ENCODE measurements at regions not wholly inside any gene's neighbourhood (a gene's known extent, or its start where the extent isn't known, plus 50 kb on each side); places are given as distances from the start of the nearest gene placed in this dataset.

DNA sequence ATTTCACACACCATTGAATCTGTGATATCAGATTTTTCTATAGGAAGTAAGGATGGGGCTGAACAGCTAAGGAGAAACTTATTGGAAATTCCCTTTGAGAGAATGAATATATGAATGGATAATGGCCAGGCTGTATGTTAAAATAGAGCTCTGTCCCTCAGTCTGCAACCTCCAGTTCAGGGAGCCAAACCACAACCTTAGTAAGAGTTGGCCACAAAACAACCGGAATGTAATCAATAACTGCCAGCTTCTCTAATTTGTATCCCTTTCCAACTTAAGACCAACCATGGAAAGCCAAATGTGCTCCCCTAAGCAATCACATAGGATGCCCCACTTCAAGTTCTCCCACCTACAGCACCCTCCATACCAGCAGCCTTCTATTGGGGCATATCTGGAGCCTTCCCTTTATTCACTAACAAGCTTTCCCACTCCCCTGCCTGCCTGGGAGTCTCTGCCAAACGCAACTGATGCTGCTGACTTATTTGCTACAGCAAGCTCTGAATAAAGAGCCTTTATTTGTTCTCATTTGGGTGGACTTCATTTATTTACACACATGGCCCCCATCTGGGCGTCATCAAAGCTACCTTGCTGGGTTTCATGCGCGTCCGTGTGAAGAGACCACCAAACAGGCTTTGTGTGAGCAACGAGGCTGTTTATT is 75.4 kb upstream of the LARS2 start:
- H3K79me2 ChIP-seq (ENCODE audit: control insufficient read depth, insufficient read depth, low read length, unreplicated experiment): no peaks in the 10 kb centered on the region
- H2AFZ ChIP-seq (ENCODE audit: low read length, unreplicated experiment): no peak overlapping the region
- no peak overlapping the region for H3K4me3 ChIP-seq (ENCODE audit: low read depth, low read length)
- peaks cover 65% of the 10 kb centered on the region for H3K27me3 ChIP-seq (ENCODE audit: insufficient read depth, low read length)
- H3K4me1 ChIP-seq (ENCODE audit: control insufficient read depth, insufficient read depth, low read length, unreplicated experiment): no peaks in the 10 kb centered on the region
- no peaks in the 10 kb centered on the region for H3K36me3 ChIP-seq (ENCODE audit: insufficient read depth, low read length)
- H3K27ac ChIP-seq (ENCODE audit: low read depth, low read length): no peak overlapping the region

DNA sequence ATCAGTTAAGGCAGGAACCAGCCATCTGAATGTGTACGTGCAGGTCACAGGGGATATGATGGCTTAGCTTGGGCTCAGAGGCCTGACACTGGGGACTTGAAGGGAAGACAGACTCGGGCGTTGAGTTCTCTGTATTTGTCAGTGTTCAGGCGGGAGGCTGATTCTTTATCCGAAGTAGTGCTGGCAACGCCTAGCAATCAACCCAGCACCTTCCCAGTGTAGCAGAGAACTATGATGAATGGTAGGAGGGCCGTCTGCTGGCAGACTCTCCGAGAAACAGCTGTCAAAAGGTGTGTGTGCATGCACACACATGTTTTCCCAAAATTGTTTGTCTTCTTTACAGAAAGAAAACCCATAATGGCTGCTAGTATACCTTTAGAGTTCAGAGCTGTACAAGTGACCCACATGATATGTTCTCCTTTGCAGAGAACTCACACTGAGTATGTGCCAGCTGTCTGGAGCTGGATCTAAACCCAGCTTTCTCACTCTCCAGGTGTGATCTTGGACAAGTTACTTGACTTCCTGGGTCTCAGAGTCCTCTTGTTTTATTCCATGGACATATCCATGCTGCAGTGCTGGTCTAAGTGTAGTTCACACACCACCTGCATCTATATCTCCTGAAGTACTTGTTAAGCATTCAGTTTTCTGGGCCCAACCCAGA is 74.5 kb upstream of the LARS2 start:
- Histone ChIP-seq H3K27ac (ENCODE audit: low read depth, low read length) (no peak overlapping the region), H3K36me3 (ENCODE audit: insufficient read depth, low read length) (no peaks in the 10 kb centered on the region), H2AFZ (ENCODE audit: low read length, unreplicated experiment) (no peak overlapping the region), H3K4me3 (ENCODE audit: low read depth, low read length) (no peak overlapping the region), H3K79me2 (ENCODE audit: control insufficient read depth, insufficient read depth, low read length, unreplicated experiment) (no peaks in the 10 kb centered on the region), H3K4me1 (ENCODE audit: control insufficient read depth, insufficient read depth, low read length, unreplicated experiment) (no peaks in the 10 kb centered on the region), H3K27me3 (ENCODE audit: insufficient read depth, low read length) (peaks cover 60% of the 10 kb centered on the region)

DNA sequence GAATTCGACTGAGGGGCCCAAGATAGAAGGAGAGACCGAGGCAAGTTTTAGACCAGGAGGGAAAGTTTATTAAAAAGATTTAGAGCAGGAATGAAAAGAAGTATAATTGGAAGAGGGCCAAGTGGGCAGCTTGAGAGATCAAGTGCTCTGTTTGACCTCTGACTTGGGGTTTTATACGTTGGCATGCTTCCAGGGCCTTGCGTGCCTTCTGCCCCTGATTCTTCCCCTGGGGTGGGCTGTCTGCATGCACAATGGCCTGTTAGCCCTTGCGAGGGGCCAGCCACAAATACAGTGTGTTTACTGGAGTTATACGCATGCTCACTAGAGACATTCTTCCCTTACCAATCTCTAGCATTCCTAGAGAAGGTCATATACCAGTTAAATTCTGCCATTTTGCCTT is 70.7 kb upstream of the LARS2 start:
- no peaks in the 10 kb centered on the region for H3K4me1 ChIP-seq (ENCODE audit: control insufficient read depth, insufficient read depth, low read length, unreplicated experiment)
- no peak overlapping the region for H3K27ac ChIP-seq (ENCODE audit: low read depth, low read length)
- H3K79me2 ChIP-seq (ENCODE audit: control insufficient read depth, insufficient read depth, low read length, unreplicated experiment): no peaks in the 10 kb centered on the region
- peaks cover 56% of the 10 kb centered on the region for H3K27me3 ChIP-seq (ENCODE audit: insufficient read depth, low read length)
- no peaks in the 10 kb centered on the region for H3K36me3 ChIP-seq (ENCODE audit: insufficient read depth, low read length)
- H2AFZ ChIP-seq (ENCODE audit: low read length, unreplicated experiment): no peak overlapping the region
- no peak overlapping the region for H3K4me3 ChIP-seq (ENCODE audit: low read depth, low read length)

DNA sequence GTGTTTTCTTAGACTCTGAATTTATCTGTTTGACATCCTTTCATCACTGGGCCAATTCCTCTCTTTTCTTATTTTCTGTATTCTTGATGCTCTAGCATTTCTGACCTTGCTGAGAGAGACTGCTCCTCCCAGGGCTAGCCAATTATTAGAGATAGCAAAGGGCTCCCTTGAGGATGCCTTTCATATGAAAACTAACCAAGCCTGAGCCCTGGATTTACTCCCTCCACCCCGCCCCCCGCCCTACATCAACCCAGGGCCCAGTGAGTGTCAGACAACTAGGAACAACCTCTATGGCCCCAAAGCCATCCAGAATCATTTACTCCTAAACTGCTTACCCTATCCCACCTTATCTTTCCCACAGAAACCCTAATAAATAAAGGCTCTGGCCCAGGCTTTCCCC is 69.7 kb upstream of the LARS2 start:
- Histone ChIP-seq H2AFZ (ENCODE audit: low read length, unreplicated experiment) (no peak overlapping the region), H3K36me3 (ENCODE audit: insufficient read depth, low read length) (no peaks in the 10 kb centered on the region), H3K27ac (ENCODE audit: low read depth, low read length) (no peak overlapping the region), H3K79me2 (ENCODE audit: control insufficient read depth, insufficient read depth, low read length, unreplicated experiment) (no peaks in the 10 kb centered on the region), H3K4me1 (ENCODE audit: control insufficient read depth, insufficient read depth, low read length, unreplicated experiment) (no peaks in the 10 kb centered on the region), H3K27me3 (ENCODE audit: insufficient read depth, low read length) (peaks cover 48% of the 10 kb centered on the region), H3K4me3 (ENCODE audit: low read depth, low read length) (no peak overlapping the region)

DNA sequence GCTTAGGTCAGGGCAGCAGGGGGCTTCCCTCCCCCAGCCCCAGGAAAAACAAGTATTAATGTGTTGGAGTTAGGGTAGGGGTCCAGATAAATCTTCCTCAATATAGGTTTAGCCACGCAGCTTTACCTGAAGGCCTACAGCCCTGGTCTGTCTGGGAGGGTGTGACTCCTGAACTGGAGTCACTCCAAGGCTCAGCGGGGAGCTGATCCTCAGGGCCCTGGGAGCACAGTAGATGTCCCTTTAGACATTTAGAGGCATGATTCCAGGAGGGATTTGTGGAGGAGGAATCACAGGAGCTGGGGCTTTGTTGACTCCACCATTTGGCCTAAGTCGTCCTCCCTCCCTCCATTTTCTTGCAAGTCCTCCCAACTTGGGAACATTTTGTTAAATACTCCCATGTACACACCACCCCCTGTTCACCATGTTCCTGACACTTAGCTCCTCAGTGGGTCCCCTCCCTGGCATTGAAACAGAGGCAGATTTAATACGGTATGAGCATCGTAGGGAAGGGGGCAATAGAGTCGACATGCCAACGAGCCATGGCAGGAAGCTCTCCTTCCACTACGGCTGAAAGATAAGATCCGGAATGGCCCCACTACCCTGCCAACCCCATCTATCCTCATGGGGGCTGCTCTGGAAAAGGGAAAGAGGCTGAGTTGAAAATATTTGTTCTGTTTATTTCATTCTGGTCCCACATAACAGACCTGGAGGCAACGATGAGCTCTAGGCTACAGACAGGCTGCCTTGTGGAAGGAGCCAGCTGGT is 69.0 kb upstream of the LARS2 start:
- H3K79me2 ChIP-seq (ENCODE audit: control insufficient read depth, insufficient read depth, low read length, unreplicated experiment): no peaks in the 10 kb centered on the region
- no peak overlapping the region for H3K4me3 ChIP-seq (ENCODE audit: low read depth, low read length)
- H3K27ac ChIP-seq (ENCODE audit: low read depth, low read length): no peak overlapping the region
- H2AFZ ChIP-seq (ENCODE audit: low read length, unreplicated experiment): no peak overlapping the region
- peaks cover 45% of the 10 kb centered on the region for H3K27me3 ChIP-seq (ENCODE audit: insufficient read depth, low read length)
- no peaks in the 10 kb centered on the region for H3K4me1 ChIP-seq (ENCODE audit: control insufficient read depth, insufficient read depth, low read length, unreplicated experiment)
- H3K36me3 ChIP-seq (ENCODE audit: insufficient read depth, low read length): no peaks in the 10 kb centered on the region

DNA sequence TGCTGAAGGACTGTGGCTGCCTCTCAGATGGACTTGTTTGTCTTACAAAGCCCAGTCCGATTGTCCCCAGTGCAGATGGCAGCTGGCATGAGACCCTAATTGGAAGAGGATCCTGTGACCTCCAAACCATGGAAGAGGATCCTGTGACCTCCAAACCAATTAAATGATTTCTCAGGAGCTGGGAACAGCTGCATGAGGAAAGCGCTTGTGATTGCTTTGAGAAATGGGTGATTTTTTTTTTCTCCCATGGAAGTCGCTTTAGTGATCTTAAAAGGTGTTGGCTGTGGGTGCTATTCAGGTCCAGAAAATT is 68.4 kb upstream of the LARS2 start:
- H3K27ac ChIP-seq (ENCODE audit: low read depth, low read length): no peak overlapping the region
- H2AFZ ChIP-seq (ENCODE audit: low read length, unreplicated experiment): no peak overlapping the region
- H3K36me3 ChIP-seq (ENCODE audit: insufficient read depth, low read length): no peaks in the 10 kb centered on the region
- H3K4me3 ChIP-seq (ENCODE audit: low read depth, low read length): no peak overlapping the region
- no peaks in the 10 kb centered on the region for H3K4me1 ChIP-seq (ENCODE audit: control insufficient read depth, insufficient read depth, low read length, unreplicated experiment)
- H3K79me2 ChIP-seq (ENCODE audit: control insufficient read depth, insufficient read depth, low read length, unreplicated experiment): no peaks in the 10 kb centered on the region
- peaks cover 47% of the 10 kb centered on the region for H3K27me3 ChIP-seq (ENCODE audit: insufficient read depth, low read length)

DNA sequence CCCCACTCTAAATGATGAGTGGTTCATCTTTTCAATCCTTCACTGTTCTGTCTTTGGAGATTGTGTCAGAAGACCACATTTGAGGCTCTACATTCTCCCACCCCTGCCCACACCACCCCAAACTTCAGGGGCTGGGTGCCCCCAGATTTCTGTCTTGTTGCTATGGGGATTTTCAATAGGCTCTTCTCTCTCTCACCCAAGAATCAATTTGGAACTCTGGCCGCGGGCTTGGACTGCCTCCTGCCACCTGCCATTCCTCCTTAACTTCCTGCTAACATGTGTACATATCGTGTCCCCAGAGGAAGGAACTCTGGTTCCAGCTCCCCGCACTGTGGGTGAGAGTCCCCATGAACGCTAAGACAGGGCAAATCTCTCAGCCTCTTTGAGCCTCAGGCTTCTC is 67.4 kb upstream of the LARS2 start:
- no peaks in the 10 kb centered on the region for H3K4me1 ChIP-seq (ENCODE audit: control insufficient read depth, insufficient read depth, low read length, unreplicated experiment)
- H3K27me3 ChIP-seq (ENCODE audit: insufficient read depth, low read length): peaks cover 54% of the 10 kb centered on the region
- no peak overlapping the region for H3K4me3 ChIP-seq (ENCODE audit: low read depth, low read length)
- no peak overlapping the region for H2AFZ ChIP-seq (ENCODE audit: low read length, unreplicated experiment)
- no peaks in the 10 kb centered on the region for H3K79me2 ChIP-seq (ENCODE audit: control insufficient read depth, insufficient read depth, low read length, unreplicated experiment)
- H3K36me3 ChIP-seq (ENCODE audit: insufficient read depth, low read length): no peaks in the 10 kb centered on the region
- no peak overlapping the region for H3K27ac ChIP-seq (ENCODE audit: low read depth, low read length)

DNA sequence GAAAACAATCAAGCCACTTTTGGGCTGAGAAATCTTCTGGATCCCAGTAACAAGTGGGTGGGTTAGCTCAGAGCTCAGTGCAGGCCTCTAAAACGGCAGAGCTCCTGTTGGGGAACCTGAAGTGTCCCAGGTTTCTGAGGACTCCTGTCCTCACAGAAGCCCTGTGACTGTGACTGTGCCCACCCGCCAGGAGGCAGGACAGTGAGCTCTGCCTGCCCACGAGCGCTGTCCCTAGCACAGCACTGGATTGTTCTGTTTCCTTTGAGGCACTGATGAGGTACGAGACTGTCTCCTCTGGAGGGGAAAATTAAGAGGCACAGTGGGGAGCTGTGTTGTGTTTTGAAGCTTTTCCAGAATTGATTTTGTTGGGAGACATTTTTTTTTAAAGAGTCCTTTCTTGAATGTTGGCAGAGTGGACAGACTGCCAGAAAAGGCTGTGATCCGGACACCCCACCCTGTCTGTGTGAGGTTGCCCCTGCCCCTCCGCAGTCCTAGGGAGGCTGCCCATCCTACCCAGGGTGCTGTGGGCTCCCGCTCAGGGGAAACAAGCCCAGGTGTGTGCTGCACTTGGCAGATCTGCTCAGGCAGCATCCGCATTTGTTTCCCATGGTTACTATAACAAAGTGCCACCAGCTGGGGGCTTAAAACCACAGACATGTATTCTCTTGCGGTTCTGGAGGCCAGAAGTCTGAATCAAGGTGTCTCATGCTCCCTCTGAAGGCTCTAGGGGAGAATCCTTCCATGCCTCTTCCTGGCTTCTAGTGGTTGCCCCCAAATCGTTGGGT is 66.6 kb upstream of the LARS2 start:
- Histone ChIP-seq H3K27ac (ENCODE audit: low read depth, low read length) (no peak overlapping the region), H3K27me3 (ENCODE audit: insufficient read depth, low read length) (peaks cover 62% of the 10 kb centered on the region), H3K4me3 (ENCODE audit: low read depth, low read length) (no peak overlapping the region), H3K36me3 (ENCODE audit: insufficient read depth, low read length) (no peaks in the 10 kb centered on the region), H2AFZ (ENCODE audit: low read length, unreplicated experiment) (no peak overlapping the region), H3K79me2 (ENCODE audit: control insufficient read depth, insufficient read depth, low read length, unreplicated experiment) (no peaks in the 10 kb centered on the region), H3K4me1 (ENCODE audit: control insufficient read depth, insufficient read depth, low read length, unreplicated experiment) (no peaks in the 10 kb centered on the region)

DNA sequence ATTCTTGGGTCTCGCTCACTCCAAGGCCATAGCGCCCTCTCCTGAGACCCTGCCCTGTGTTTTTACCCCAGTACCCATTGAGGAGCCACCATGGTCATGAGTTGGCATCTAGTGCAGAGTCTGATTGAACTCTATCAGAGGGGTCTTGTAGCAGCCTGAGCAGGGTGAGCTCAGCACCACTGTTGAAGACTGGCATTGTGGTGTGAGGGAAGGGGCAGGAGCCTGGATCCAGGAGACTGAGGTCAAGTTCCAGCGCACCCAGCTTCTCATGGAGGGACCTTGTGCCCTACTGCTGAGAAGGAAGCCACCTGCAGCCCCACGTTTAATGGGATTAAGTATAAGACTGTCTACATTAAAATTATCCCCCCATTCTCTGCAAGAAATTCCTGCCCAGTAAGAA is 65.8 kb upstream of the LARS2 start:
- no peaks in the 10 kb centered on the region for H3K79me2 ChIP-seq (ENCODE audit: control insufficient read depth, insufficient read depth, low read length, unreplicated experiment)

DNA sequence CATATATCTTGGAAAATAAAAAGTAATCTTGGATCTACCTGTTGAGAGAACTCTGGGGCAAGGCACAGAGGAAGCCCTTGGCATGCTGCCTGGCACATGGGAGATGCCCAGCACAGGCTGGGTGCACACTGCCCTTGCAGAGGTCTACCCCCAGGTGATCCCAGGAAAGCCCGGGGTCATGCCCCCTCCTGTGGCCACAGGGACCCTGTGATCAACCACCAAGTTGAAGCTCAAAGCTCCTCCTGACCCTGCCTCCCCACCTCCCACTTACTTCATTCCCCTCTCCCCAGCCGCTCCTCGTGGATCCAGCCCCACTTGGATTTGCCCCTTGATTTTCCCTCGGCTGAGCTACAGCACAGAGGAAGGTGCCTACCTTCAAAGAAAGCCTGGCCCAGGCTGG is 62.7 kb upstream of the LARS2 start:
- Histone ChIP-seq H3K27ac (ENCODE audit: low read depth, low read length) (no peak overlapping the region), H3K36me3 (ENCODE audit: insufficient read depth, low read length) (no peaks in the 10 kb centered on the region), H2AFZ (ENCODE audit: low read length, unreplicated experiment) (no peak overlapping the region), H3K79me2 (ENCODE audit: control insufficient read depth, insufficient read depth, low read length, unreplicated experiment) (no peaks in the 10 kb centered on the region), H3K4me3 (ENCODE audit: low read depth, low read length) (no peak overlapping the region), H3K27me3 (ENCODE audit: insufficient read depth, low read length) (peaks cover 87% of the 10 kb centered on the region), H3K4me1 (ENCODE audit: control insufficient read depth, insufficient read depth, low read length, unreplicated experiment) (no peaks in the 10 kb centered on the region)

More for the DNA sequence above, 65.8 kb upstream of the LARS2 start:
- Histone ChIP-seq H3K27me3 (ENCODE audit: insufficient read depth, low read length) (peaks cover 70% of the 10 kb centered on the region), H3K27ac (ENCODE audit: low read depth, low read length) (no peak overlapping the region), H3K4me1 (ENCODE audit: control insufficient read depth, insufficient read depth, low read length, unreplicated experiment) (no peaks in the 10 kb centered on the region), H3K36me3 (ENCODE audit: insufficient read depth, low read length) (no peaks in the 10 kb centered on the region), H3K4me3 (ENCODE audit: low read depth, low read length) (no peak overlapping the region), H2AFZ (ENCODE audit: low read length, unreplicated experiment) (no peak overlapping the region)
